ENCODE measurements at regions not wholly inside any gene's neighbourhood (a gene's known extent, or its start where the extent isn't known, plus 50 kb on each side); places are given as distances from the start of the nearest gene placed in this dataset.

DNA sequence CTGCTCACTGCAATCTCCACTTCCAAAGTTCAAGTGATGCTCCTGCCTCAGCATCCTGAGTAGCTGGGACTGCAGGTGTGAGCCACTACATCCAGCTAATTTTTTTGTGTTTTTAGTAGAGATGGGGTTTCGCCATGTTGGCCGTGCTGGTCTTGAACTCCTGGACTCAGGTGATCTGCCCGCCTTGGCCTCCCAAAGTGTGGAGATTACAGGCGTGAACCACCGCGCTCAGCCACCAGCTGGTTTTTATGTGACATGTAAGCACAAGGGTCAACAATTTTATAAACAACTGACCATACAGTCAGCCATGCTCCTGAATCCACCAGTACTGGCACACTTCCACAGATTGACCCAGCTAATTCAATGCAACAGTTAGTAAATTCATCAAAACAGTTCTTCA is 526.3 kb upstream of the LRRC4C start:
- no peak for ATAC-seq
- Histone ChIP-seq H3K36me3 (ENCODE audit: control insufficient read depth, insufficient read depth, low read length) (no peaks in the 10 kb centered on the region), H3K27me3 (ENCODE audit: control insufficient read depth, insufficient read depth, low read length) (no peaks in the 10 kb centered on the region), H3K4me1 (ENCODE audit: control insufficient read depth, insufficient read depth, low read length) (no peaks in the 10 kb centered on the region), H3K9me3 (ENCODE audit: control insufficient read depth, insufficient read depth, low read depth, low read length) (no peaks in the 10 kb centered on the region), H3K27ac (ENCODE audit: low read length) (no peak overlapping the region), H3K4me3 (ENCODE audit: low read depth in 2 of 2, low read length in 2 of 2) (no peak overlapping the region)
- ChIA-PET CTCF (no interaction called here), POLR2A (no interaction called here)
- no TSS peak for BruUV-seq (replicated peaks)
- TF ChIP-seq SIN3A (IDR thresholded peaks at IDR 0.05; ENCODE audit: borderline replicate concordance, insufficient read depth, low read depth, low read length) (no peak), TCF7L2 (IDR thresholded peaks at IDR 0.05; ENCODE audit: low read depth, low read length) (no peak), POLR2AphosphoS5 (IDR thresholded peaks at IDR 0.05; ENCODE audit: low read depth, low read length) (no peak)
- TF ChIP-seq, protein P1, sequence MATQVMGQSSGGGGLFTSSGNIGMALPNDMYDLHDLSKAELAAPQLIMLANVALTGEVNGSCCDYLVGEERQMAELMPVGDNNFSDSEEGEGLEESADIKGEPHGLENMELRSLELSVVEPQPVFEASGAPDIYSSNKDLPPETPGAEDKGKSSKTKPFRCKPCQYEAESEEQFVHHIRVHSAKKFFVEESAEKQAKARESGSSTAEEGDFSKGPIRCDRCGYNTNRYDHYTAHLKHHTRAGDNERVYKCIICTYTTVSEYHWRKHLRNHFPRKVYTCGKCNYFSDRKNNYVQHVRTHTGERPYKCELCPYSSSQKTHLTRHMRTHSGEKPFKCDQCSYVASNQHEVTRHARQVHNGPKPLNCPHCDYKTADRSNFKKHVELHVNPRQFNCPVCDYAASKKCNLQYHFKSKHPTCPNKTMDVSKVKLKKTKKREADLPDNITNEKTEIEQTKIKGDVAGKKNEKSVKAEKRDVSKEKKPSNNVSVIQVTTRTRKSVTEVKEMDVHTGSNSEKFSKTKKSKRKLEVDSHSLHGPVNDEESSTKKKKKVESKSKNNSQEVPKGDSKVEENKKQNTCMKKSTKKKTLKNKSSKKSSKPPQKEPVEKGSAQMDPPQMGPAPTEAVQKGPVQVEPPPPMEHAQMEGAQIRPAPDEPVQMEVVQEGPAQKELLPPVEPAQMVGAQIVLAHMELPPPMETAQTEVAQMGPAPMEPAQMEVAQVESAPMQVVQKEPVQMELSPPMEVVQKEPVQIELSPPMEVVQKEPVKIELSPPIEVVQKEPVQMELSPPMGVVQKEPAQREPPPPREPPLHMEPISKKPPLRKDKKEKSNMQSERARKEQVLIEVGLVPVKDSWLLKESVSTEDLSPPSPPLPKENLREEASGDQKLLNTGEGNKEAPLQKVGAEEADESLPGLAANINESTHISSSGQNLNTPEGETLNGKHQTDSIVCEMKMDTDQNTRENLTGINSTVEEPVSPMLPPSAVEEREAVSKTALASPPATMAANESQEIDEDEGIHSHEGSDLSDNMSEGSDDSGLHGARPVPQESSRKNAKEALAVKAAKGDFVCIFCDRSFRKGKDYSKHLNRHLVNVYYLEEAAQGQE (IDR thresholded peaks at IDR 0.05; ENCODE audit: insufficient read depth in 1 of 2, low read depth in 2 of 2, low read length in 1 of 2) = no peak
- TF ChIP-seq, protein P2, sequence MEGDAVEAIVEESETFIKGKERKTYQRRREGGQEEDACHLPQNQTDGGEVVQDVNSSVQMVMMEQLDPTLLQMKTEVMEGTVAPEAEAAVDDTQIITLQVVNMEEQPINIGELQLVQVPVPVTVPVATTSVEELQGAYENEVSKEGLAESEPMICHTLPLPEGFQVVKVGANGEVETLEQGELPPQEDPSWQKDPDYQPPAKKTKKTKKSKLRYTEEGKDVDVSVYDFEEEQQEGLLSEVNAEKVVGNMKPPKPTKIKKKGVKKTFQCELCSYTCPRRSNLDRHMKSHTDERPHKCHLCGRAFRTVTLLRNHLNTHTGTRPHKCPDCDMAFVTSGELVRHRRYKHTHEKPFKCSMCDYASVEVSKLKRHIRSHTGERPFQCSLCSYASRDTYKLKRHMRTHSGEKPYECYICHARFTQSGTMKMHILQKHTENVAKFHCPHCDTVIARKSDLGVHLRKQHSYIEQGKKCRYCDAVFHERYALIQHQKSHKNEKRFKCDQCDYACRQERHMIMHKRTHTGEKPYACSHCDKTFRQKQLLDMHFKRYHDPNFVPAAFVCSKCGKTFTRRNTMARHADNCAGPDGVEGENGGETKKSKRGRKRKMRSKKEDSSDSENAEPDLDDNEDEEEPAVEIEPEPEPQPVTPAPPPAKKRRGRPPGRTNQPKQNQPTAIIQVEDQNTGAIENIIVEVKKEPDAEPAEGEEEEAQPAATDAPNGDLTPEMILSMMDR (IDR thresholded peaks at IDR 0.05) = no peak
- in situ Hi-C loops (cut with HindIII; ENCODE audit: low pct_unique_long_range_greater_than_20kb, low sequenced_read_pairs) = no loop called here
- DNase-seq (ENCODE audit: low read depth, low spot score) = no peak
- intact Hi-C loops (cut with micrococcal nuclease; ENCODE audit: unreplicated experiment) = no loop called here

DNA sequence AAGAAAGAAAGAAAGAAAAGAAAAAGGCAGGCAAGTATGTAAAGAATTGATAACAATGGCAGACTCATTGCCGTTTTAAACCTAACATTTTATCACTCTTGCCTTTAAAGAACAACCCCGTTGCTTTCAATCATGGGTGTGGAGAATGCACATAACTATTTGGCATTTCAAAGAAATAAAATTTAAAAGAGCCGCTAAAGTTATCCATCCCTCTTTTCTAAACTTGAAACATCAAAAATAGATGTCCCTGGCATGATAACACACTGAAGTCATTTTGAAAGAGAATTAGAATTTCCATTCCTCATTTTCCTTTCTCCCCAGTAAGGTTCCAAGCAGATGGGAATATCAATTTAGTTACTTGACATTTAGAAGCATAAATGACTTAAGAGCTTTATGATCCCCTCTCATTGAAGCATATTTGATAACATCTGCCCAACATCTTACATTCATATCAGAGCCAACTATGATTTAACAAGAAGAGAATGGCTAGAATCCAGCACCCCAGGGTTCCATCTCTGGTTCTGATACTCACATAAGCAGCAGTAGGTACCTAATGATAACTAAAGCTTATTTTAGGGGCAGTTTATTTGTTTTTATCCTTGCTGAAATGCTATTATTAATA is 529.6 kb upstream of the LRRC4C start:
- no TSS peak for BruUV-seq (replicated peaks)
- POLR2A ChIA-PET = no interaction called here
- ATAC-seq = no peak
- intact Hi-C loops (cut with micrococcal nuclease; ENCODE audit: unreplicated experiment) (no loop called here), in situ Hi-C loops (cut with HindIII; ENCODE audit: low pct_unique_long_range_greater_than_20kb, low sequenced_read_pairs) (no loop called here)
- H3K27me3 ChIP-seq (ENCODE audit: control insufficient read depth, insufficient read depth, low read length) = no peaks in the 10 kb centered on the region
- no peaks in the 10 kb centered on the region for H3K36me3 ChIP-seq (ENCODE audit: control insufficient read depth, insufficient read depth, low read length)
- TF ChIP-seq POLR2AphosphoS5 (IDR thresholded peaks at IDR 0.05; ENCODE audit: low read depth, low read length) = no peak
- TF ChIP-seq TCF7L2 (IDR thresholded peaks at IDR 0.05; ENCODE audit: low read depth, low read length) = no peak
- TF ChIP-seq, protein P1 (IDR thresholded peaks at IDR 0.05; ENCODE audit: insufficient read depth in 1 of 2, low read depth in 2 of 2, low read length in 1 of 2) = no peak
- no peak for TF ChIP-seq SIN3A (IDR thresholded peaks at IDR 0.05; ENCODE audit: borderline replicate concordance, insufficient read depth, low read depth, low read length)
- TF ChIP-seq, protein P2 (IDR thresholded peaks at IDR 0.05) = no peak
- H3K4me3 ChIP-seq (ENCODE audit: low read depth in 2 of 2, low read length in 2 of 2) = no peak overlapping the region
- no peaks in the 10 kb centered on the region for H3K9me3 ChIP-seq (ENCODE audit: control insufficient read depth, insufficient read depth, low read depth, low read length)
- no peak for DNase-seq (ENCODE audit: low read depth, low spot score)
- CTCF ChIA-PET = no interaction called here
- no peaks in the 10 kb centered on the region for H3K4me1 ChIP-seq (ENCODE audit: control insufficient read depth, insufficient read depth, low read length)
- no peak overlapping the region for H3K27ac ChIP-seq (ENCODE audit: low read length)

Measured in Panc1 (cell line).